NT2/D1 (cell line): ENCODE measurements at regions not wholly inside any gene's neighbourhood (a gene's known extent, or its start where the extent isn't known, plus 50 kb on each side); places are given as distances from the start of the nearest gene placed in this dataset.
"Not testable (repeated sequence)": the region's sequence is repeated elsewhere in the genome, so short reads cannot be mapped to it uniquely, and the experiment has no call there.

ENCODE experiments used
- DNase-seq: peaks from one replicate; pipeline ENCODE4 v3.0.0-alpha.2; 2011; ENCODE audit warnings: low read depth, low spot score
- H3K27me3 ChIP-seq: 2 replicates; pipeline ENCODE4 v1.6.0; 2011; ENCODE audit warnings: mild to moderate bottlenecking; ENCODE audit not compliant: insufficient read length, insufficient read depth
- H3K36me3 ChIP-seq: 2 replicates; pipeline ENCODE4 v1.6.1; 2011; ENCODE audit warnings: mild to moderate bottlenecking, low read length, mixed read lengths; ENCODE audit not compliant: insufficient read depth, insufficient read length
- H3K4me1 ChIP-seq: 2 replicates; pipeline ENCODE4 v1.5.1; 2011; ENCODE audit not compliant: insufficient read depth, insufficient read length
- H3K4me3 ChIP-seq: 2 replicates; pipeline ENCODE4 v1.5.1; 2011; ENCODE audit warnings: low read depth; ENCODE audit not compliant: insufficient read length
- H3K9ac ChIP-seq: 2 replicates; pipeline ENCODE4 v1.6.0; 2011; ENCODE audit warnings: low read depth; ENCODE audit not compliant: insufficient read length
- H3K9me3 ChIP-seq: 2 replicates; pipeline ENCODE4 v1.5.1; 2011; ENCODE audit warnings: mild to moderate bottlenecking, low read length; ENCODE audit not compliant: insufficient read depth
- SUZ12 ChIP-seq: IDR thresholded peaks from 2 replicates; pipeline ENCODE4 v1.6.1; 2011; ENCODE audit not compliant: insufficient read length, insufficient read depth; ENCODE audit errors: extremely low read depth
- YY1 ChIP-seq: IDR thresholded peaks from 2 replicates; pipeline ENCODE4 v1.6.1; 2011; ENCODE audit not compliant: insufficient read length, insufficient read depth
- ZNF274 ChIP-seq: IDR thresholded peaks from 2 replicates; pipeline ENCODE4 v1.6.1; 2011; ENCODE audit warnings: mild to moderate bottlenecking, low read depth, low read length

GRCh38 chr10:91097313-91097712, 123.2 kb upstream of the PCGF5 start:
- Histone ChIP-seq H3K9ac (no peak overlapping the region), H3K9me3 (peaks cover 33% of the 10 kb centered on the region), H3K27me3 (no peaks in the 10 kb centered on the region), H3K4me1 (no peaks in the 10 kb centered on the region), H3K4me3 (no peak overlapping the region), H3K36me3 (no peaks in the 10 kb centered on the region)
- no peak for DNase-seq
- TF ChIP-seq SUZ12, result no peak
- no peak for TF ChIP-seq ZNF274
- TF ChIP-seq YY1, result no peak

GRCh38 chr10:91098021-91098420, 122.4 kb upstream of the PCGF5 start:
- DNase-seq, H3K4me3 ChIP-seq, H3K9ac ChIP-seq, H3K36me3 ChIP-seq, H3K4me1 ChIP-seq, H3K27me3 ChIP-seq: not testable (repeated sequence)
- peaks cover 26% of the 10 kb centered on the region for H3K9me3 ChIP-seq

GRCh38 chr10:91103384-91104192, 116.9 kb upstream of the PCGF5 start:
- Histone ChIP-seq H3K4me1 (no peaks in the 10 kb centered on the region), H3K4me3 (no peak overlapping the region), H3K9me3 (no peaks in the 10 kb centered on the region; the same call in 1 of the 2 replicates), H3K27me3 (no peaks in the 10 kb centered on the region), H3K9ac (no peak overlapping the region), H3K36me3 (no peaks in the 10 kb centered on the region)
- no peak for DNase-seq
- no peak for TF ChIP-seq ZNF274
- TF ChIP-seq SUZ12, result no peak
- no peak for TF ChIP-seq YY1

GRCh38 chr10:91104193-91105041, 116.0 kb upstream of the PCGF5 start:
- H3K36me3 ChIP-seq, result no peaks in the 10 kb centered on the region
- no peaks in the 10 kb centered on the region for H3K27me3 ChIP-seq
- no peak overlapping the region for H3K9ac ChIP-seq
- no peak for DNase-seq
- H3K4me1 ChIP-seq, result no peaks in the 10 kb centered on the region
- no peaks in the 10 kb centered on the region for H3K9me3 ChIP-seq
- no peak overlapping the region for H3K4me3 ChIP-seq
- TF ChIP-seq ZNF274 (no peak), YY1 (no peak), SUZ12 (no peak)

GRCh38 chr10:91105269-91105668, 115.2 kb upstream of the PCGF5 start:
- Histone ChIP-seq H3K9ac (no peak overlapping the region), H3K27me3 (no peaks in the 10 kb centered on the region), H3K9me3 (no peaks in the 10 kb centered on the region), H3K4me3 (no peak overlapping the region), H3K4me1 (no peaks in the 10 kb centered on the region), H3K36me3 (no peaks in the 10 kb centered on the region)
- DNase-seq, result no peak
- TF ChIP-seq YY1 (no peak), ZNF274 (no peak), SUZ12 (no peak)

GRCh38 chr10:91108820-91109219, 111.6 kb upstream of the PCGF5 start:
- Histone ChIP-seq H3K4me3 (no peak overlapping the region), H3K27me3 (no peaks in the 10 kb centered on the region), H3K4me1 (no peaks in the 10 kb centered on the region), H3K9me3 (no peaks in the 10 kb centered on the region), H3K36me3 (no peaks in the 10 kb centered on the region), H3K9ac (no peak overlapping the region)
- no peak for DNase-seq
- no peak for TF ChIP-seq YY1

- Histone ChIP-seq H3K4me1 (no peaks in the 10 kb centered on the region), H3K9me3 (no peaks in the 10 kb centered on the region), H3K9ac (no peak overlapping the region), H3K36me3 (no peaks in the 10 kb centered on the region), H3K4me3 (no peak overlapping the region), H3K27me3 (no peaks in the 10 kb centered on the region)
- no peak for DNase-seq
- TF ChIP-seq YY1 (no peak), SUZ12 (no peak), ZNF274 (no peak)
Measured at GRCh38 chr10:91111060-91111459, 109.4 kb upstream of the PCGF5 start.
